Left lung (tissue), 4 donors: ENCODE measurements at regions not wholly inside any gene's neighbourhood (a gene's known extent, or its start where the extent isn't known, plus 50 kb on each side); places are given as distances from the start of the nearest gene placed in this dataset.
"Not testable (repeated sequence)": the region's sequence is repeated elsewhere in the genome, so short reads cannot be mapped to it uniquely, and the experiment has no call there.

Experiments used
- ATAC-seq: fragments of 200-7000 bp; cut with Tn5 transposase; one replicate; pipeline ENCODE4 v1.9.1; 2020; ENCODE audit warnings: moderate library complexity
- DNase-seq, 4 donors: peaks; one replicate each; pipeline ENCODE4 v3.0.0-alpha.2; 2013 to 2020
- H3K27ac ChIP-seq, 2 donors: fragments of 200-600 bp; sonication (generic) in 1 of 2; one replicate each; pipeline versions ENCODE4 v1.5.0 to v1.8.0; 2020 to 2021
- H3K27me3 ChIP-seq, 2 donors: fragments of 200-600 bp; sonication (generic) in 1 of 2; one replicate each; pipeline versions ENCODE4 v1.5.0 to v1.8.0; 2020 to 2021
- H3K36me3 ChIP-seq, 2 donors: fragments of 200-600 bp; sonication (generic) in 1 of 2; one replicate each; pipeline versions ENCODE4 v1.5.0 to v1.8.0; 2020 to 2021
- H3K4me1 ChIP-seq, 2 donors: fragments of 200-600 bp; one replicate each; pipeline ENCODE4 v1.8.0; 2021
- H3K4me3 ChIP-seq, 2 donors: fragments of 200-600 bp; sonication (generic) in 1 of 2; one replicate each; pipeline versions ENCODE4 v1.5.0 to v1.8.0; 2020 to 2021; ENCODE audit warnings: mild to moderate bottlenecking in 1 of 2
- H3K9me3 ChIP-seq, 2 donors: fragments of 200-600 bp; sonication (generic) in 1 of 2; one replicate each; pipeline versions ENCODE4 v1.5.0 to v1.8.0; 2020 to 2021
- CTCF ChIP-seq, 2 donors: fragments of 200-600 bp; sonication (generic) in 1 of 2; IDR thresholded peaks; one replicate each; pipeline versions ENCODE4 v1.5.0 to v1.8.0; 2021; ENCODE audit warnings: antibody characterized with exemption in 2 of 2
- intact Hi-C, 2 donors: fragments of 100-400 bp; cut with DNase I; formaldehyde crosslinking; loops; one replicate each; pipeline versions ENCODE4 v1.11.2 to v1.14.2; 2022
- donor health status: DM: no; HTN: yes; CAD: no.
- donor health status: DM: no; HTN: no; CAD: no.

- Histone ChIP-seq H3K36me3 (no peaks in the 10 kb centered on the region), H3K4me3 (no peak overlapping the region), H3K27me3 (no peaks in the 10 kb centered on the region), H3K9me3 (no peaks in the 10 kb centered on the region), H3K27ac (no peak overlapping the region), H3K4me1 (no peaks in the 10 kb centered on the region)
- ATAC-seq (no peak), DNase-seq (no peak)
- intact Hi-C loops: no loop called here
- no peak for TF ChIP-seq CTCF (IDR thresholded peaks at IDR 0.05)
Observed at GRCh38 chr12:88895634-88896033, 315.4 kb upstream of the KITLG start.

GRCh38 chr12:88893801-88894200, 313.5 kb upstream of the KITLG start:
- intact Hi-C loops: no loop called here
- no peak for DNase-seq
- Histone ChIP-seq H3K27me3 (no peaks in the 10 kb centered on the region), H3K27ac (no peak overlapping the region), H3K9me3 (no peaks in the 10 kb centered on the region), H3K4me3 (no peak overlapping the region), H3K36me3 (no peaks in the 10 kb centered on the region), H3K4me1 (no peaks in the 10 kb centered on the region)
- no peak for TF ChIP-seq CTCF (IDR thresholded peaks at IDR 0.05)
- ATAC-seq: no peak

GRCh38 chr12:88891434-88891833, 311.2 kb upstream of the KITLG start:
- ATAC-seq, H3K27me3 ChIP-seq, H3K4me3 ChIP-seq, H3K9me3 ChIP-seq, H3K27ac ChIP-seq, intact Hi-C loops, H3K36me3 ChIP-seq, H3K4me1 ChIP-seq: not testable (repeated sequence)
- peak in 1 of 4 donors; percentile 15 for DNase-seq

- Histone ChIP-seq H3K27me3 (no peaks in the 10 kb centered on the region), H3K4me1 (no peaks in the 10 kb centered on the region), H3K27ac (no peak overlapping the region), H3K36me3 (no peaks in the 10 kb centered on the region), H3K4me3 (no peak overlapping the region), H3K9me3 (no peaks in the 10 kb centered on the region)
- DNase-seq: no peak
- intact Hi-C loops: no loop called here
- no peak for ATAC-seq
- TF ChIP-seq CTCF (IDR thresholded peaks at IDR 0.05): no peak
Observed at GRCh38 chr12:88889326-88890110, 309.2 kb upstream of the KITLG start.

- Histone ChIP-seq H3K9me3 (no peaks in the 10 kb centered on the region), H3K27ac (no peak overlapping the region), H3K4me1 (no peaks in the 10 kb centered on the region), H3K27me3 (no peaks in the 10 kb centered on the region), H3K4me3 (no peak overlapping the region), H3K36me3 (no peaks in the 10 kb centered on the region)
- TF ChIP-seq CTCF (IDR thresholded peaks at IDR 0.05): no peak
- ATAC-seq (no peak), DNase-seq (no peak)
- intact Hi-C loops: no loop called here
Observed at GRCh38 chr12:88884600-88884999, 304.3 kb upstream of the KITLG start.

GRCh38 chr12:88882662-88883061, 302.4 kb upstream of the KITLG start:
- Histone ChIP-seq H3K4me3 (no peak overlapping the region), H3K27ac (no peak overlapping the region), H3K4me1 (no peaks in the 10 kb centered on the region), H3K36me3 (no peaks in the 10 kb centered on the region), H3K9me3 (no peaks in the 10 kb centered on the region), H3K27me3 (no peaks in the 10 kb centered on the region)
- DNase-seq (no peak), ATAC-seq (no peak)
- intact Hi-C loops: no loop called here
- TF ChIP-seq CTCF (IDR thresholded peaks at IDR 0.05): no peak
